HepG2 (cell line): ENCODE measurements at regions not wholly inside any gene's neighbourhood (a gene's known extent, or its start where the extent isn't known, plus 50 kb on each side); places are given as distances from the start of the nearest gene placed in this dataset.

Experiments used
- ARNTL ChIP-seq: sonication (generic); formaldehyde crosslinking; IDR thresholded peaks from 2 replicates; pipeline ENCODE4 v1.4.0; 2020; ENCODE audit warnings: mild to moderate bottlenecking, missing genetic modification reagents
- ETS1 ChIP-seq: sonication (generic); formaldehyde crosslinking; IDR thresholded peaks from 2 replicates; pipeline ENCODE4 v1.4.0; 2020; ENCODE audit warnings: missing genetic modification reagents
- EZH2 ChIP-seq: conservative IDR thresholded peaks from 2 replicates; pipeline ENCODE4 v1.6.1; 2012; ENCODE audit warnings: mild to moderate bottlenecking, low read depth, low read length, moderate library complexity
- FOXA1 ChIP-seq, 2 experiments: fragments of 450-650 bp in 1 of 2; sonication (generic) in 1 of 2; formaldehyde crosslinking in 1 of 2; IDR thresholded peaks; 2 replicates each; pipeline versions ENCODE4 v1.4.0 to v1.6.1; 2016 to 2020; ENCODE audit warnings: missing genetic modification reagents in 1 of 2
- KDM1A ChIP-seq: IDR thresholded peaks from 2 replicates; pipeline ENCODE4 v1.6.1; 2016; ENCODE audit warnings: missing compliant biosample characterization
- MXI1 ChIP-seq: IDR thresholded peaks from 3 replicates; pipeline ENCODE4 v1.6.1; 2012; ENCODE audit warnings: low read depth, low read length, inconsistent platforms, borderline replicate concordance
- NR3C1 ChIP-seq: sonication (generic); formaldehyde crosslinking; IDR thresholded peaks from 2 replicates; pipeline ENCODE4 v1.4.0; 2020; ENCODE audit warnings: missing genetic modification reagents
- POLR2A ChIP-seq, 2 experiments: IDR thresholded peaks; 2 replicates each; pipeline ENCODE4 v1.6.1; 2011; ENCODE audit warnings: low read depth in 2 of 2, low read length in 2 of 2, mild to moderate bottlenecking in 1 of 2, moderate library complexity in 1 of 2; ENCODE audit not compliant: insufficient read depth in 1 of 2
- POLR2AphosphoS5 ChIP-seq: IDR thresholded peaks from 2 replicates; pipeline ENCODE4 v1.6.1; 2012; ENCODE audit warnings: low read depth, low read length
- SKI ChIP-seq: fragments of 450-650 bp; IDR thresholded peaks from one replicate; pipeline ENCODE4 v1.6.1; 2018; ENCODE audit warnings: mild to moderate bottlenecking; ENCODE audit not compliant: partially characterized antibody
- ZNF207 ChIP-seq: fragments of 450-650 bp; IDR thresholded peaks from 2 replicates; pipeline ENCODE4 v1.6.1; 2016; ENCODE audit warnings: antibody characterized with exemption, borderline replicate concordance
- ZNF597 ChIP-seq: sonication (generic); formaldehyde crosslinking; IDR thresholded peaks from 2 replicates; pipeline ENCODE4 v1.5.0; 2020; ENCODE audit warnings: missing genetic modification reagents

GRCh38 chr13:61162106-61162505, 253.5 kb downstream of the PCDH20 start:
- TF ChIP-seq ETS1, result no peak
- no peak for TF ChIP-seq POLR2A (IDR thresholded peaks at IDR 0.05; ENCODE audit: insufficient read depth in 1 of 2, low read depth in 2 of 2, low read length in 2 of 2)
- no peak for TF ChIP-seq POLR2AphosphoS5
- TF ChIP-seq MXI1, result no peak
- no peak for TF ChIP-seq SKI
- TF ChIP-seq ARNTL (CRISPR knock-in tag), result no peak
- TF ChIP-seq KDM1A (CRISPR knock-in tag), result no peak
- no peak for TF ChIP-seq ZNF597
- no peak for TF ChIP-seq NR3C1
- no peak for TF ChIP-seq FOXA1 (IDR thresholded peaks at IDR 0.05)
- no peak for TF ChIP-seq FOXA1 (CRISPR knock-in tag; IDR thresholded peaks at IDR 0.05)
- no peak for TF ChIP-seq ZNF207
- no peak for TF ChIP-seq EZH2
